Kasumi-1 (cell line): ENCODE measurements at regions not wholly inside any gene's neighbourhood (a gene's known extent, or its start where the extent isn't known, plus 50 kb on each side); places are given as distances from the start of the nearest gene placed in this dataset.
"Not testable (repeated sequence)": the region's sequence is repeated elsewhere in the genome, so short reads cannot be mapped to it uniquely, and the experiment has no call there.

Source experiments
- DNase-seq, 2 experiments: peaks; one replicate each; lab custom pipeline; 2025; lab: John Stamatoyannopoulos, UW

DNA sequence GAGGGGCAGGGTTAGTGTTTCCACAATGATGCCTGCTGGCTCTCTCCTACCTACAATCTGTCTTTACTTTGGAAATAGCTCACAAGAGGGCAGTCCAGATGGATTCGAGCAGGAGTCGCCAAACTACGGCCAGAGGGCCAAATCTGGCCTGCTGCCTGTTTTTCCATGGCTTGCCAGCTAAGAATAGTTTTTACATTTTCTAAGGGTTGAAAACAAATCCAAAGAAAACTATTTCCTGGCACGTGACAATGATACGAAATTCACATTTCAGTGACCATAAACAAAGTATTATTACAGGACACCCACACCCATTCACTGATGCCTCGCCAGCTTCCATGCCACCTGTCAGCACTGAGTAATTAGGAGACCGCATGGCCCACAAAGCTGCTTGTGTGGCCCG is 162.9 kb upstream of the WWC1 start:
- DNase-seq: no peak

DNA sequence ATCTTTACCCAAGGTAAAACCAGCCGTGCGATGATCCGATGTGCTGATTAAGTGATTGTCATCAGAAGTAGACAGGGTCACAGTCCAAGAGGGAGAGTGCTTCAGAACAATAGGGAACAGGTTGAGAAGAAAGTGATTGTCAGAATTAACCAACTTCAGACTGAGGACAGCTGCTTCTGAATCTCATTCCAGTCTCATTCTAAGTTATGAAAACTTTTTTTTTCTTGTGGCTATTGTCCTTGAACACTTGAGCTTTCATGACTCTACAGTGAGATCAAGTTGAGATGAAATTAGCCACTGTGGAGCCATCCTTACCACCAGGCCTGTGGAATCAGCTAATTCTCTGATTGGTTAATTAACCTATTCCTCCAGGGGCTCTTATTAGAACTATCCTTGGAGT is 159.9 kb upstream of the WWC1 start:
- DNase-seq: no peak

DNA sequence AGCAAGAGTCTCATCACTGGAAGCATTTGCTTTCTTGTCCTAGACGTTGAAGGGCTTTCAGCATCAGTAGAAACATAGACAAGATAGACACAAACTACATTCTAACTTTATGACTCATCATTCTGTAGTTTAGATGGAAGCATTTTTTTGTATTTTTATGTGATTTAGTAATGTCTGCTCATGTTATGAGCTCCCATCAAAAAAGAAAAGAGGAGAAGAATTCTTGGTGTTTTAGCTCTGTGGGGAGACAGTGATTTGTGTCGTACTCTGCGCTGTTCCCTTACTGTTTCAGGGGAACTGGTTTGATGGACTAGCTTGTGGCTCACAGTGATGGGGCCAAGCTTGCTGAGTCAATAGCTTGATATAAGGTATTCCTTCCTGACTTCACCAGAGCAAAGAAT is 159.2 kb upstream of the WWC1 start:
- DNase-seq: no peak

DNA sequence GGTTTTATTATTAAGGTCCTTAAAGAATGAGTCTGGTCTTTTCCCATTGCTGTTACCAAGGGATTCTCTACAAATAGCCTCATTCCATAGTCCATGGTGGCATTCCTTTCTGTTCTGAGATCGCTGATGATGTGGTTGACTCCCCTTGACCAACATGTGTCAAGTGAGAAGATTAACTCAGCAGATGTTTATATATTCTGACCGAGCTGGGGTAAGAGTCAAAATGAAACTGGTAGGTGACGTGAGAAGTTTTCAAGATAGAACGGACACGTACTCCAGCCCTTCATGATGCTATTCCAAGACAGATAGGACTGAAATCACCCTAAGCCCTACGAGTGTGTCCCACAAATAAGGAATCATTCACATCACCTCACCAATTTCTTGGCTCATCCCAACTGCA is 155.5 kb upstream of the WWC1 start:
- DNase-seq: no peak

DNA sequence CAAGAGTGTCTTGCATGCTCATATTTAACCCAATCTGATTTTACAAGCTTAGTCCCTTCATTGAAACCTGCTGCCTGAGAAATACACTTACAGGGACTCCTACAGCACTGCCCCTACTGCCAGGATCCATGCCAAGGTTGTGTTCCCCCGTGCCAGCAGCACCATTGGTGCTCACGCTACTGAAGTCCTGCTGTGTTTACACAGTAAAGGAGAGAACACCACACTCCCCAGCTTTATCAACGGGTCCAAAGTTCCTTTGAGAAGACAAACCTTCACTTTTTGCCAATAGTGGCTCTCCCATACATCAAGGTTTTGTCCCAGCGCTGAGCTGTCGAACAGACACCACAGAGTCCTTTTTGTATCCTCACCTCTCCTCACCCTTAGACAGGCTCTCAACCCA is 155.1 kb upstream of the WWC1 start:
- no peak for DNase-seq

DNA sequence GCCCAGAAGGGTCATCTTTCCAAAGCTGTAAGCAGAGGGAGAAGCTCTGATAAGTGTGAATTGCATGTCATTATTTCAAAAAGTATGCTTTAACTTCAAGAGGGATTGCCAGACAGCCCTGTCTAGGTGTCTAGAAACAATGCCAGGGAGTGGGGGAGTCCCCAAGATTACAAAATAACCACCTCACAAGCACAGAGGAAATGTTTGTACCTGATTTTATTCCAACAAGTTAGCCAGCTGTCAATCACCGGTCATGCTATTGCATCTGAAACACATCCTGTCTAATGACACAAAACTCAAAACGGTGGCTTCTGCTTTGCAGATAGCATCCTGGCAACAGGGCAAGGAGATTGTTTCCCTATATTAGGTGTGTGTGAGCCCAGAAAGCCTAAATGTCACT is 154.2 kb upstream of the WWC1 start:
- no peak for DNase-seq

DNA sequence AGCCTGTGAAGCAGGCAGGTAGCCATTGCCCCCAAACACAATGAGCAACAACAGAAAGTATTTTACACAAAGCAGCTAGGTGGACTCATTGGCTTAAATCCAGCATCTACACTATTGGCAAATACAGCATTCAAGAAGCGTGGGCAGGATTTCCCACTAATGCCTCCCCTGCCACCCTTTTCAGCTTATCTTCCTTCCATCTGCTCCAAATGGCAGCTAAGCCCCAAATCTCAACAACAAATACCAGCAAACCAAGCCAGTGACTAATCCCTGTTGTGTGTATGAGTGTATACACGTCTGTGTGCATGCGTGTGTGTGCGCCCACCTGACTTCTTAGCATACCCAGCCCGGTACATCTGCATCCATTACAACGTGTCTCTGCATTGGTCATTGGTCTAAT is 151.2 kb upstream of the WWC1 start:
- no peak for DNase-seq

DNA sequence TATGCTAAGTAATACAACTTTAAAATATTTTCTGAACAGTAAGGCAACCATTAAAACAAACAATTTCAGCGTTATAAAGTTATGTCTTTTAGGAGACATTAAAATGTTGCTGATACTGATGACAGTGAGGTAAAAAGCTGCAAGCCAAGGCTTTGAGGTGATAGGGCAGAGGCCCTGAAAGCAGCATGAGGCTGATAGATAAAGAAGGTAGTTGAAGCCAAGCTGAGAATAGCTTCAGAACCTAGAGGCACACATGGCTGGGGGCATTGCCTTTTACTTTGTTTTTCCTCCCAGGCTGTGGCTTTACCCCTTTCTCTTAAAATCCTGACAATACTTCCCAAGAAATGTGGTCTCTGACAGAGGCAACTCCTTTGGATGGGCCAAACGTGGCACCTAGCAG is 149.0 kb upstream of the WWC1 start:
- no peak for DNase-seq

DNA sequence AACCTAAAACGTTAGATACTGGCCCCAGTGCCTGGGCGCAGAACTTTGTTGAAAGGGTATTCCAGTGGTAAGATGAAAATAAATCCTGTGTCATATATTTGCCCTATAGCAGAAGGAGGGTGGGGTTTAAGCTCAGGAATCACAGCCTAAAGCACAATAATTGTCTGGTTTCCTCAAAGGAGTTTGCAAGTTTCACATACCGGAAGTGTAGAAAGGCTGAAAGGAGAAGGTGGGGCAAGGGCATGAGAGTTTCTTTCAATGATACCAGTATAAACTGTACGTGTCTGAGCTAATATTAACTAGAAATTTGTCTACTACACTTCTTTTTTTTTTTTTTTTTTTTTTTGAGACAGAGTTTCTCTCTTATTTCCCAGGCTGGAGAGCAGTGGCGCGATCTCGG is 147.9 kb upstream of the WWC1 start:
- DNase-seq: not testable (repeated sequence)

DNA sequence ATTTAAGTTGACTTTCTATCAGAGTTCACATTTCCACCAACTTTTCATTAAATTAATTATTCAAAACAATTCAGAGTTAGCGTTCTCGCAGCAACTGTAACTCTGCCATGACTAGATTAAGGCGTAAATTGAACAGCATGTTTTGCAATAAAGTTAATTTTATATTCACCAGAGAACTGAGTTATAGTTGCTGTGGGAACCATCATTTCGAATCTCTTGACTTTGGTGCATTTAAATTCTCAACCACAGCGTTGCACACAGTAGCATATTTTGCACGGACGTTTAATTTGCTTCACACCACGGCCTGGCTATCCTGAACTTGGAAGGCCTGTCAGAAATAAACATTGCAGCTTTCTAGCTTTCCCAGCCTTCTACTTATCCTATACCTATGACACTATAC is 144.3 kb upstream of the WWC1 start:
- no peak for DNase-seq

DNA sequence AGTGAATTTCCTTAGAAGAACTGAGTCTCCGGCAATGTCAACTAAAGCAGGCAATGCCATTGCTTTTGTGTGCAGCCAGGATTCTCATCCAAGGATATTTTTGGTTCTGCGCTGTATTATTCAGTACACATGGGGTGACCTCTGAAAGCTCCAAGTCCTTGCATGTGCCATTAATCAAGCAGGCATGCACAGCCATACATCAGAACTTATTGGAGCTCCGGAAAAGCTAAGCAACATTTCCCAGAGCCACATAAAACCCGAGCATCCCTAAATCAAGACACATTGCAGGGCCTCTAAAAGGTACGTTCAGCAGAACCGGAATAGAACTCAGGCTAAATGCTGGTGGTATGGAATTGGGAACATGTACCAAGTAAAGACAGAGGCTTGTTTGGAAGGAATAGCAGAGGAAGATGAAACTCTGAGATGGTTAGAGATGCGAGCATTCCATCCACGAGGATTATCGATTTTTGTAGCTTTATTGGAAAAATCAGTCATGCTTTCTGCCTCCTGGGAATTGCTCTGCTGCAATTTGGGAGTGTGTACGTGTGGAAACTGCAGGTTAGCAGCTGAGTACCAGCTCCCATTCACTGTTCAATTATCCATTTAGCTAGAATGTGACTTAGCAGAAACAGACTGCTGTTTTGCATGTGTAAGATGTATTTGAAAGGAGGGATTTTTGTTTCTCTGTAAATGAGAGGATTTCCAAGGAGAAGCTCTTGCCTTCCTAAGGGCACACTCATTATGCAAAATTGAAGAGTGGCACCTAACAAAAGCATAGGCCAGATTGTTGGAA is 143.7 kb upstream of the WWC1 start:
- DNase-seq: no peak

DNA sequence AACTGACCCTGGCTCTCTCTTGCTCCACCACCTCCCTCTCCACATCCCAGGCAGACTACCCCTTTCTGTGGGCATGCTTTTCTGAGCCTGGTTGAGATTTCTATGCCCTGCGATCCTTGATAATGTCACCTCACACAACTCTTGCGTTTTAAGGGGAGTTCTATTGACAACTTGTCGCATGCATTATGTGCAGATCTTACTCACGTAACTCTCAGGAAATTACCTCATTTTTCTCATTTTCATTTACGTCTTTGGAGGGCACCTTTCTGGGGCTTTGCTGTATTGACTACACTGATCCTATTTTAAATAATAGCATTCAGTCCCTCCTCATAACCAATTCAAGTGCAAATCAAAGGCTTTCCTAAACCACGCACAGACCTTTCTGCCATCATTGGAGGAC is 140.4 kb upstream of the WWC1 start:
- DNase-seq: no peak

DNA sequence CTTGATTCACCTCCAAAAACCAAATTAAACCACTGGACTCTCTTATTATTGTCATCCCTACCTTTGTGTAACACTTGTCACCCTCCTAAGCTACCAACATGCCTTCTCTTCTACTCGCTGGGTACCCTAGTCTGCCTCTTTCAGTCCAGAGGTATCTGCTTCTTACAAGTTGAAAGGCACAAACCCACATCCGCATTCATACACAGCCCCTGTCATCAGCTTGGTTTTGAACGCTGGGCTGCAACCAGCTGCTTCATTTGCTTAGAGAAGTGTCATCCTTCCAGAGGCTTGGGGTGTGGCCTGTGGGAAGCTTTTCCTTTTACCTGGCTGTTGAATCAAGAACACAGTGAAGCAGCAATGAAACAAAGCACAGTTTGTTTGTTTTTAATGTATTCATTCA is 138.8 kb upstream of the WWC1 start:
- DNase-seq: no peak

DNA sequence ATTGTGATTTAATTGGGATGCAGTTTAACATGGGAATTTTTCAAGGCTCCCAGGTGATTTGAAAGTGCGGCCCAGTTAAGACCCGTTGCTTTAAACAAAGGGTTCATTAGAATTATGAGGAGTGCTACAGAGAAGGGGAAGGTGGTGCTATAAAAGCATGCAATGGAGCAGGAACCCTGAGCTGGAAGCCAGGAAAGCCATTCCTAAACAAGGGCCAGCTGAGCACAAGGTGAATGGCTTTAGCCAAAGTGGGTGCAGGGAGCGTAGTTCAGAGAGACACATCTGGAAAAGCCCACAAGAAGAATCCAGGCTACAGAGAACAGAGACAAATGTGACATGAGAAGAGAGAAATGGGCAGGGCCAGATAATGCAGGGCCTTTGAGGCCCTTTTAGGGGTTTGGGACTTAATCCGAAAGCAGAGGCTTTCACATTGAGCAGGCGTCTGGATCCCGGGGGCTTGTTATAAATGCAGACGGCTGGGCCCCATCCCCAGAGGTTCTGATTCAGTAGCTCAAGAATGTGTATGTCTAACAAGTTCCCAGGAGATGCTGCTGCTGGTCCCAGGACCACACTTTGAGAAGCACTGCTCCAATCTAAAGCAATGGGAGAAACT is 138.1 kb upstream of the WWC1 start:
- DNase-seq: no peak

DNA sequence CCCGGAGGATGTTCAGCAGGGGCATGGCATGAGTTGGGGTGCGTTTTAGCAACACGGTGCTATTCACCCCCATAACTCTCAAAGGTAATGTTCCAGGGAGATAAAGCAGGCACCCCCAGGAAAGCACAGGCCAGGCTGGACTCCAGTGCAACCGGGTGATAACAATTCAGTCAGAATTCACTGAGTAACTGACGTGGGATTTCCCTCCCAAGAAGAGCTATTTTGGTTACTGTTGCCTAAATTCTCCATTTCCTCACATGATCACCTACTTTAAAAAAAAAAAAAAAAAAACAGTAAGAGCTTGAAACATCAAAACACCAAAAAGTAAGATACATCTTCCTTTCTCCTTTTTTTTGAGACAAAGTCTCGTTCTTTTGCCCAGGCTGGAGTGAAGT is 137.6 kb upstream of the WWC1 start:
- DNase-seq: no peak

DNA sequence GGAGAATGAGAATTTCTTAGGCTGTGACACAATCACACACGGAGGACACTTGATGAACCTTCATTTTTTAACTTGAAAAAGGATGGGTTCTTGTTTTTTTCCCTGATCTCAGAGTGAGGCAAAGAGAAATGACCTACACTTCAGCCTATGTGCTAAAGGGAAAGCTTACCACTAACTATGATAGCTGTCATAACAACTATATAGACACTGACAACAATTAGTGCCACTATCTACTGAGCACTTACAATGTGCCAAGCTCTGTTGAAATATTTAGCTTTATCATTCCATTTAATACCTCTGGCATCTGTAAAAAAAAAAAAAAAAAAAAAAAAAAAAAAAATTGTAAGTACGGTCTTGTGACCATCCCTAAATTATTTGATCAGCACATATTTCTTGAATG is 135.9 kb upstream of the WWC1 start:
- DNase-seq: no peak

DNA sequence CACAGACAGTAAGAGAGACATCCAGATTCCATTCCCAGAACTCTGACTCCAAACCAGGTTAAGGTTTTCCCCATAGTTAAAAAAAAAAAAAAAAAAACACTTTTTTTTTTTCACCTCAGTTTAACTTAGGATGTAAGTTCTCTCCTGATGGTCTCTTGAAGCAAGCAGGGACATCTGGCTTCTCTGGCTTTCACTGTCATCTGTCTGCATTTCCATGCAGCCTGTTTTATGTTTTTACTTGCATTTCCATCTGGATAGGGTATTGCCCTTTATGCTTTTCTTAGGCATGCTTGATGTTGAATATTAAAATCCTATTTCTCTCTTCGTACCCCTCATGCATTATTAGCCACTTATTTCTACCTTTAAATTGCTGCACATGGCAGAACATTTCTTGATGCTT is 135.3 kb upstream of the WWC1 start:
- no peak for DNase-seq

DNA sequence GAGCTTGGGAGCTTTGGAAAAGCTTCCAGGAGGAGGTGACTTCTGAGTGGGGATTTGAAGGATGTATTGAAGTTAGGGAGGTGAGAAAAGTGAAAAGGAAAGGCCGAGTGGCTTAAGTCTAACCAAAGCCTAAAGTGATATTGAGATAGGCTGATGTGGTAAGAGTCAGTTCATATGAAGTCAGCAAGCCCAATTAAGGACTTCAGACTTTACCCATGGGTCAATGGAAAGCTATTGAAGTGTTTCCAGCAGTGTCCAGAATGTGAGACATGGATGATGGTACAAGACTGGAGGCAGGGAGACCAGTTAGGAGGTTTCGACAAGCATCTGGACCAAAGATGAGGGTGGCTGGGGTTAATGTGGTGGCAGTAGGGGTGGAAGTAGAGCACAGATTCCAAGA is 134.3 kb upstream of the WWC1 start:
- DNase-seq: no peak

DNA sequence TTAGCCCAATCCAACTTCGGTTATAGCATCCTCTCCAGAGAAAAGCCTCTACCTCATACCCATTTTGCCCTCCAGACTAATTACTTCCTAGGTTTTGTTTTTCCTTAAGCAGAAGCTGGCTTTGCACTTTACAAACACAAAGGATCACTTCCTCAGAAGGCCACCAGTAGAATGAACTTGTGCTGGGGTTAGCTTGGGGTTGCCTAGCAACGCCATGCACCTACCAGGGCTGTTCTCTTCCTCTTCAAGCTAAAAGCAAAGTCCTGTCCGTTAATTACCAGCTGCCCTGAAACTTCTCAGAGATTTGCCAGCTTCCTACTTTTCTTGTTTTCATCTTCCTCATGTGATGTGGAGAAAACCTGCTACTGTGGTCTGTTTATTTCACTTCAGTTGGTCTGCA is 132.0 kb upstream of the WWC1 start:
- no peak for DNase-seq

DNA sequence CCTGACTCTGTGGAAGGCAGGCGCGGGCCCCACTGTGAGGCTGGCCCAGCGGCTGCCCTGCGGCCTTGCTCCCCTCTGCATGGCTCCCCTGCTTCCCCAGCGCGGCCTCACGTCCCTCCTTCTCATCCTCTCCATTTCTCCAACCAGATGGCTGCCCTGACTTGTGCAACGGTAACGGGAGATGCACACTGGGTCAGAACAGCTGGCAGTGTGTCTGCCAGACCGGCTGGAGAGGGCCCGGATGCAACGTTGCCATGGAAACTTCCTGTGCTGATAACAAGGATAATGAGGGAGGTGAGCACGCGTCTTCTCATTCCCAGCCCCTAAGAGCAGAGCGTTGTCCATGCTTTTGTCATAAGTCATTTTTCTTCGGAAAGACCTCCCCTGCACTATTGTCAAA is 129.0 kb upstream of the WWC1 start:
- no peak for DNase-seq

DNA sequence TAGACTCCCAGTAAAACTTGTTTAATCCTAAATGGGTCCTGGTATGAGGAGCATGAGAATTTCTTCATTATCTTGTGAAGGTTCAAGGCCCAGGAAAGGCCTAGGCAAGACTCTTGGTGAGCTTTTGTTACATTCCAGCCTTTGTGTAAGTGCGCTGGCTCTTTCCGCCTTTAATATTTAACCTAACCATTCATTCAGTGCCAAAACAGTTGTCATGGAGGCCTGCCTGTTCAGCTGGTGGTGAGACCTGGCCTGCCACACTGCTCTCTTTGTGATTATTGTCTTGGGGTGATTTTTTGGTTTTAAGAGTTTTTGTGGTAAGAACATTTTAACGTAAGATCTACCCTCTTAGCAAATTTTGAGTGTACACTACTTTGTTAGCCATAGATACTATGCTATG is 127.5 kb upstream of the WWC1 start:
- no peak for DNase-seq

DNA sequence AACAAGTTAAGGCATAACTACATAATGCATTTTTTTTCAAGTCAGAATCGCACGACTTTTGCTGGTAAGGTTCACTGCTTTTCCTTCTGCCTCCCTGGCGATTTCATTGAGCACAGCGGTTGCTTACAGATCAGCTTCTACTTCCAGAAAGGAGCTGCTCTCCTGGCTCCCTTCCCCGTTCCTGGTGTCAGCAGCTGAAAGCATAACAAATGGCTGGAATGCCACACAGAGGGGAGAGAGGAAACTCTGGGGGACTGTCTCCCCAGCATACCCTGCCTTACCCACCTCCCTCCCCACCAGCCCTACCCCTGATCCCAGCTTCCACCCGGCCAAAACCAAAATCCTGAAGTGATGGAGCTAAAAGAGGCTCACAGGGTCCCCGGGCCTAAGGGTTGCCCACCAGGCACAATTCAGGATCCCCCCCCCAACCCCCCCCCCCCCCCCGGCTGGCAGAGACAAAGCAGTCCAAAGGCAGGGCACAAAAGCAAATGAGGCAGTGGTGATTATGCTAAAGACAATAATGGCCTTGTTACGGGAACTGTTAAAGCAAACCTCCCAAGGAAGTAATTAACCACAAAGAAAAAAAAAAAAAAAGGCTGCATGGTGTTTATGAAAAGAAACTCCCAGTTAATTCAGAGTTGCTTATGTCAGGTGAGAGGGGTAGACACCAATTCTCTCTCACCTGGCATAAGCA is 126.1 kb upstream of the WWC1 start:
- no peak for DNase-seq

DNA sequence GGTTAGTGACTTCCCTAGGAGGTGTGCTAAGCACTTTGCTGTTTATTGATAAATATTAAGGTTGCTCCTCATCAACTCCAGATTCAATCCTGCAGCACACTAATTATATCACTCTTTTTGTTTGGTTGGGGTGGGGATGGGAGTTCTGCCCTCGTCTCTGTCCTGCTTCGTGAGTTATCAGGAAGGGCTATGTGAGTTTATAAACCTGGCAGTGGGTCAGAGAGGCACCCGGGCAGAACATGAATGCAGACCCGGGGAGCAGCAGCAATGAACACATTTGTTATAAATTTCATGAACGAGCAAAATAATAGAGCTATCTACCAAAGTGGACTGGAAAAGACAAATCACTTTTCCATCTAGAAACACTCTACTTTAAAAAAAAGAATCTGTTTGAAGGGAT is 125.5 kb upstream of the WWC1 start:
- DNase-seq: no peak

DNA sequence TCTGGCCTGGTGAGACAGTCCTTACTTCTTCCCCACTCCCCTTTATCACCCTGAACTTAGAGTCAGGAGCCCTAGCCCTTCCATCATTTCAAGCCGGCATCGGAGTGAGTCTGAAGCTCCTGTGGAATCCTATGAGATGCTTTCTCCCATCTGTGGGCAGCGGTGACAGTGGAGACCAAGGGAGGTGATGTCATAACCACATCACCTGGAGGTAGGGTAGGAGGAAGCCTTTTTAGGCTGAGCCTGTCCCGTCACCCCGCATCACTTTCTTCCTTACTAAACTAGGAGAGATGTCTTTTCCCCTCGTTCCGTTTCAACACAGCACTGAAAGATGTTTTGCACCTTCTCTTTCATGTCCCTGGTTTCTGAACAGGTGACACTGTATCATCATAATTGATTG is 124.1 kb upstream of the WWC1 start:
- DNase-seq: no peak
